Lower lobe of right lung (tissue), 2 donors: ENCODE measurements at regions not wholly inside any gene's neighbourhood (a gene's known extent, or its start where the extent isn't known, plus 50 kb on each side); places are given as distances from the start of the nearest gene placed in this dataset.
"Not testable (repeated sequence)": the region's sequence is repeated elsewhere in the genome, so short reads cannot be mapped to it uniquely, and the experiment has no call there.

ENCODE experiments used
- ATAC-seq, 2 donors: fragments of 200-7000 bp; cut with Tn5 transposase; one replicate each; pipeline ENCODE4 v1.9.1; 2020 to 2022; ENCODE audit warnings: mild to moderate bottlenecking in 2 of 2, moderate library complexity in 2 of 2
- DNase-seq: peaks from one replicate; pipeline ENCODE4 v3.0.0-alpha.2; 2020
- H3K27ac ChIP-seq: fragments of 200-600 bp; one replicate; pipeline ENCODE4 v1.8.0; 2022
- H3K27me3 ChIP-seq: fragments of 200-600 bp; one replicate; pipeline ENCODE4 v1.8.0; 2022; ENCODE audit warnings: low read depth
- H3K36me3 ChIP-seq: fragments of 200-600 bp; one replicate; pipeline ENCODE4 v1.8.0; 2022; ENCODE audit warnings: mild to moderate bottlenecking
- H3K4me1 ChIP-seq: fragments of 200-600 bp; one replicate; pipeline ENCODE4 v1.8.0; 2022
- H3K4me3 ChIP-seq: fragments of 200-600 bp; one replicate; pipeline ENCODE4 v1.8.0; 2022; ENCODE audit warnings: mild to moderate bottlenecking
- H3K9me3 ChIP-seq: fragments of 200-600 bp; one replicate; pipeline ENCODE4 v1.8.0; 2022
- CTCF ChIP-seq: fragments of 200-600 bp; IDR thresholded peaks from one replicate; pipeline ENCODE4 v1.8.0; 2022; ENCODE audit warnings: antibody characterized with exemption, mild to moderate bottlenecking
- intact Hi-C: fragments of 100-400 bp; cut with DNase I; formaldehyde crosslinking; loops from one replicate; pipeline ENCODE4 v1.11.0; 2022
- donor health status: DM: no; HTN: yes; CAD: no; lungs with severe emphysema.

DNA sequence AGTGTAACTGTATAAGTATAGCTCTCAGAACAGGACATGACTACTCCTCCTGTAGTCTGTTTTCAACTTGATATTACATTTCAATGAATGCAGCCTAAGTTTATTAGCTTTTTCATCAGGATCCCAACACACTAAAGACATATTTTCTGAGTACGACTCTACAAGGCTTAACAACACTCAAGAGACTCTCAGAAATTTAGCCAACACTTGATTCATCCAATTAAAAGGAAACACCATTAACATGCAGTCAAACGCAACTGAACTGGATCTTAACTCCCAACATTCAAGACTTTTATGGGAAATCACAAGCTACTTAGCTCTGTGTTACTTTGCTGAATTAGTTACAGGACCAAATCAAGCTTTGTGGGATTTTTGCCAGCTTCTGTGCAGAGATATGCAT lies 65.2 kb upstream of the SGIP1 start:
- intact Hi-C loops = no loop called here
- DNase-seq (no peak), ATAC-seq (peak; percentile 42 to 60)
- Histone ChIP-seq H3K4me3 (no peak overlapping the region), H3K27ac (no peak overlapping the region), H3K4me1 (no peaks in the 10 kb centered on the region), H3K36me3 (no peaks in the 10 kb centered on the region), H3K27me3 (no peaks in the 10 kb centered on the region), H3K9me3 (no peaks in the 10 kb centered on the region)
- no peak for TF ChIP-seq CTCF

DNA sequence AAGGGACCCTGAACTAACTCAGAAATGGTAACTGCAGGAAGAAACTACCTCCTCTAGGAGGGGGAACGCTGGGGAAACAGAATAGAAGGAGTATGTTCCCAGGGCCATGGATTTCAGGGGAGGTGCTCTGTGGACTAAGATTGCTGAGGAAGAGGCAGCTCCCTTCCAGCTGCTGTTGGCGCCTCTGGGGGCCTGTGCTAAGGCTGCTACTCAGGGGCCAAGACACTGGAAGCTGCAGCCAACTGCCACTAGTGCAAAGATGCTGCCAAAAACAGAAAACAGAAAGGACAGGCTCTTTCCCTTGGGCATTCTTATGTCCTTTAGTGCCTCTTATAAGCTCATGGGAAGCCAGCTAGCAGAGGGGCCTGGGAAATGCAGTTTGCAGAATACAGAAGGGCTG lies 58.0 kb upstream of the SGIP1 start:
- ATAC-seq = no peak
- no peak overlapping the region for H3K4me3 ChIP-seq
- H3K9me3 ChIP-seq = no peaks in the 10 kb centered on the region
- H3K27me3 ChIP-seq = no peaks in the 10 kb centered on the region
- no peaks in the 10 kb centered on the region for H3K4me1 ChIP-seq
- no peaks in the 10 kb centered on the region for H3K36me3 ChIP-seq
- intact Hi-C loops = no loop called here
- TF ChIP-seq CTCF = no peak
- DNase-seq = no peak
- no peak overlapping the region for H3K27ac ChIP-seq

GRCh38 chr1:66476774-66477173 lies 57.2 kb upstream of the SGIP1 start:
- no peak for ATAC-seq
- no peak overlapping the region for H3K4me3 ChIP-seq
- no peak overlapping the region for H3K27ac ChIP-seq
- H3K36me3 ChIP-seq = no peaks in the 10 kb centered on the region
- intact Hi-C loops = no loop called here
- no peaks in the 10 kb centered on the region for H3K27me3 ChIP-seq
- H3K9me3 ChIP-seq = no peaks in the 10 kb centered on the region
- DNase-seq = no peak
- TF ChIP-seq CTCF = no peak
- H3K4me1 ChIP-seq = no peaks in the 10 kb centered on the region

GRCh38 chr1:66478116-66478515 lies 55.8 kb upstream of the SGIP1 start:
- Histone ChIP-seq H3K9me3 (no peaks in the 10 kb centered on the region), H3K27ac (no peak overlapping the region), H3K27me3 (no peaks in the 10 kb centered on the region), H3K4me3 (no peak overlapping the region), H3K4me1 (no peaks in the 10 kb centered on the region), H3K36me3 (no peaks in the 10 kb centered on the region)
- ATAC-seq = no peak
- no peak for DNase-seq
- TF ChIP-seq CTCF = no peak
- intact Hi-C loops = no loop called here

DNA sequence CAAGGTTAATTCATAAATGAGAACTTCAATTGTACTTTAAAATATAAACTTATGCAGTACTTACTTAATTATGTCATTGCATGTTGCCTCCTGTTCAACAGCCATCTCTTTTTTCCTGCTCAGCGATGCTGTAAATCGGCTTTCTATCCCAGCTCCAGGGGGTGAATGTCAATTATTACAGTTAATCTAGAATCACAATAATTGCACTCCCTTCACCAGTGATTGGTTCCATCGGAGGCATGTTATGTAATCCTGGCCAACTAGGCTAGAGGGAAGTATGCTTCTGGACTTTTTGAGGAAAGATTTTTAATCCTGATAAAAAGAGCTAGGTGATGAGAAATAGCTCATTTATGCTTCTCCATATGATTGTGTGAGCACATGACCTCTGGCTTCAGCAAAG lies 53.8 kb upstream of the SGIP1 start:
- no peak for ATAC-seq
- Histone ChIP-seq H3K4me1 (no peaks in the 10 kb centered on the region), H3K27ac (no peak overlapping the region), H3K36me3 (no peaks in the 10 kb centered on the region), H3K4me3 (no peak overlapping the region), H3K9me3 (no peaks in the 10 kb centered on the region), H3K27me3 (no peaks in the 10 kb centered on the region)
- TF ChIP-seq CTCF = no peak
- DNase-seq = no peak
- intact Hi-C loops = no loop called here

- H3K27ac ChIP-seq, ATAC-seq, H3K4me3 ChIP-seq, H3K36me3 ChIP-seq, intact Hi-C loops, DNase-seq, H3K9me3 ChIP-seq, H3K4me1 ChIP-seq, H3K27me3 ChIP-seq: not testable (repeated sequence)
These were observed 52.7 kb upstream of the SGIP1 start for GRCh38 chr1:66481215-66481614.
